ENCODE measurements at regions not wholly inside any gene's neighbourhood (a gene's known extent, or its start where the extent isn't known, plus 50 kb on each side); places are given as distances from the start of the nearest gene placed in this dataset.

DNA sequence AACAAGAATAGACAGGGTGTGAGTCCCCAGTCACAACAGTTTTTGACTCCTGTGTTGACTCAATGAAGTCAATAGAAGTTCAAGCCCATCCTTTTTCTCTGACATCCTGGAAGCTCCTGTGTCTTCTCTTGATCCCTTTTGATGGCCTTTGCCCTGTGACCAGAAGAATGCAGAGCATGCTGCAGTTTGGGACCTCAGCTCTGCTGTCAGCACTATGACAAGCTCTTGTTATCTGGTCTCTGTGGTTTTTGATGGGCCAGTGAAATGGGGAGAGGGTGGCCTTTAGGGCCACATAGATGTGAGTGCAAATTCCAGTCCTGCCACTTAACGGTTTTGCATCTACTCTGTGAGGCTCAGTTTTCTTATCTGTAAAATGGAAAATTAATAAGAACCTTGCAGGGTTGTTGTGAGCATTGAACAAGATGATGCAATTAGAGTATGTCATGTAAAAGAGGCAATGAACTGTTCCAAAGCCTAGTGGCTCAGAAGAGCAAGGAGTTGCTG, 102.4 kb upstream of the IKZF1 start:
- no peak for TF ChIP-seq POLR2A (IDR thresholded peaks at IDR 0.05)
- TF ChIP-seq, protein P1, sequence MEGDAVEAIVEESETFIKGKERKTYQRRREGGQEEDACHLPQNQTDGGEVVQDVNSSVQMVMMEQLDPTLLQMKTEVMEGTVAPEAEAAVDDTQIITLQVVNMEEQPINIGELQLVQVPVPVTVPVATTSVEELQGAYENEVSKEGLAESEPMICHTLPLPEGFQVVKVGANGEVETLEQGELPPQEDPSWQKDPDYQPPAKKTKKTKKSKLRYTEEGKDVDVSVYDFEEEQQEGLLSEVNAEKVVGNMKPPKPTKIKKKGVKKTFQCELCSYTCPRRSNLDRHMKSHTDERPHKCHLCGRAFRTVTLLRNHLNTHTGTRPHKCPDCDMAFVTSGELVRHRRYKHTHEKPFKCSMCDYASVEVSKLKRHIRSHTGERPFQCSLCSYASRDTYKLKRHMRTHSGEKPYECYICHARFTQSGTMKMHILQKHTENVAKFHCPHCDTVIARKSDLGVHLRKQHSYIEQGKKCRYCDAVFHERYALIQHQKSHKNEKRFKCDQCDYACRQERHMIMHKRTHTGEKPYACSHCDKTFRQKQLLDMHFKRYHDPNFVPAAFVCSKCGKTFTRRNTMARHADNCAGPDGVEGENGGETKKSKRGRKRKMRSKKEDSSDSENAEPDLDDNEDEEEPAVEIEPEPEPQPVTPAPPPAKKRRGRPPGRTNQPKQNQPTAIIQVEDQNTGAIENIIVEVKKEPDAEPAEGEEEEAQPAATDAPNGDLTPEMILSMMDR (IDR thresholded peaks at IDR 0.05) = no peak
- TF ChIP-seq POLR2AphosphoS5 (IDR thresholded peaks at IDR 0.05) = no peak
- no peak for TF ChIP-seq EP300 (IDR thresholded peaks at IDR 0.05)
